GM20000 (cell line): ENCODE measurements at regions not wholly inside any gene's neighbourhood (a gene's known extent, or its start where the extent isn't known, plus 50 kb on each side); places are given as distances from the start of the nearest gene placed in this dataset.

Experiments used
- DNase-seq: peaks from one replicate; pipeline ENCODE4 v3.0.0; 2012; ENCODE audit warnings: low spot score
- CTCF ChIP-seq: IDR thresholded peaks from 2 replicates; pipeline ENCODE4 v1.5.1; 2012; ENCODE audit warnings: mild to moderate bottlenecking, control low read depth; ENCODE audit errors: extremely low read depth, missing control alignments

- TF ChIP-seq CTCF = no peak
- DNase-seq = no peak
These were observed 929.1 kb downstream of the DSC3 start for GRCh38 chr18:30113454-30113853.

GRCh38 chr18:30106356-30106755 lies 936.2 kb downstream of the DSC3 start:
- TF ChIP-seq CTCF = no peak
- DNase-seq = no peak

GRCh38 chr18:30103881-30104280 lies 938.7 kb downstream of the DSC3 start:
- TF ChIP-seq CTCF = no peak
- DNase-seq = no peak

GRCh38 chr18:30096796-30097195 lies 945.7 kb downstream of the DSC3 start:
- TF ChIP-seq CTCF = no peak
- no peak for DNase-seq

- TF ChIP-seq CTCF = no peak
- DNase-seq = no peak
These were observed 948.0 kb downstream of the DSC3 start for GRCh38 chr18:30094556-30094955.

- no peak for TF ChIP-seq CTCF
- no peak for DNase-seq
These were observed 949.2 kb downstream of the DSC3 start for GRCh38 chr18:30093376-30093775.

GRCh38 chr18:30088238-30089015 lies 954.1 kb downstream of the DSC3 start:
- no peak for TF ChIP-seq CTCF
- DNase-seq = no peak
